ENCODE measurements at regions not wholly inside any gene's neighbourhood (a gene's known extent, or its start where the extent isn't known, plus 50 kb on each side); places are given as distances from the start of the nearest gene placed in this dataset.

- no peak for DNase-seq (ENCODE audit: low read depth in 2 of 3, low spot score in 2 of 3)
These were observed 280.9 kb downstream of the RPRM start for GRCh38 chr2:153197402-153198386.

GRCh38 chr2:153196378-153197058 lies 282.0 kb downstream of the RPRM start:
- DNase-seq (ENCODE audit: low read depth in 2 of 3, low spot score in 2 of 3) = no peak

- no peak for DNase-seq (ENCODE audit: low read depth in 2 of 3, low spot score in 2 of 3)
These were observed 283.2 kb downstream of the RPRM start for GRCh38 chr2:153195342-153195741.

- no peak for DNase-seq (ENCODE audit: low read depth in 2 of 3, low spot score in 2 of 3)
These were observed 289.3 kb downstream of the RPRM start for GRCh38 chr2:153189091-153189888.

GRCh38 chr2:153179808-153180207 lies 298.8 kb downstream of the RPRM start:
- no peak for DNase-seq (ENCODE audit: low read depth in 2 of 3, low spot score in 2 of 3)

GRCh38 chr2:153169609-153170008 lies 309.0 kb downstream of the RPRM start:
- DNase-seq (ENCODE audit: low read depth in 2 of 3, low spot score in 2 of 3) = no peak

GRCh38 chr2:153165021-153165420 lies 313.5 kb downstream of the RPRM start:
- DNase-seq (ENCODE audit: low read depth in 2 of 3, low spot score in 2 of 3) = no peak

- DNase-seq (ENCODE audit: low read depth in 2 of 3, low spot score in 2 of 3) = peak in 2 of 3 donors; percentile 8 to 50
These were observed 315.5 kb downstream of the RPRM start for GRCh38 chr2:153163055-153163454.

GRCh38 chr2:153156743-153157142 lies 321.8 kb downstream of the RPRM start:
- DNase-seq (ENCODE audit: low read depth in 2 of 3, low spot score in 2 of 3) = no peak

- DNase-seq (ENCODE audit: low read depth in 2 of 3, low spot score in 2 of 3) = no peak
These were observed 326.5 kb downstream of the RPRM start for GRCh38 chr2:153152036-153152435.

- DNase-seq (ENCODE audit: low read depth in 2 of 3, low spot score in 2 of 3) = no peak
These were observed 333.0 kb downstream of the RPRM start for GRCh38 chr2:153145470-153145978.

- DNase-seq (ENCODE audit: low read depth in 2 of 3, low spot score in 2 of 3) = no peak
These were observed 335.0 kb downstream of the RPRM start for GRCh38 chr2:153143540-153143939.

- DNase-seq (ENCODE audit: low read depth in 2 of 3, low spot score in 2 of 3) = no peak
These were observed 338.1 kb downstream of the RPRM start for GRCh38 chr2:153140498-153140897.

- no peak for DNase-seq (ENCODE audit: low read depth in 2 of 3, low spot score in 2 of 3)
These were observed 339.7 kb downstream of the RPRM start for GRCh38 chr2:153138651-153139375.

GRCh38 chr2:153136216-153136615 lies 342.3 kb downstream of the RPRM start:
- no peak for DNase-seq (ENCODE audit: low read depth in 2 of 3, low spot score in 2 of 3)

- DNase-seq (ENCODE audit: low read depth in 2 of 3, low spot score in 2 of 3) = no peak
These were observed 343.8 kb downstream of the RPRM start for GRCh38 chr2:153134725-153135124.

GRCh38 chr2:153133716-153134115 lies 344.8 kb downstream of the RPRM start:
- DNase-seq (ENCODE audit: low read depth in 2 of 3, low spot score in 2 of 3) = no peak

- DNase-seq (ENCODE audit: low read depth in 2 of 3, low spot score in 2 of 3) = no peak
These were observed 346.1 kb downstream of the RPRM start for GRCh38 chr2:153132418-153132817.

GRCh38 chr2:153115141-153115540 lies 363.4 kb downstream of the RPRM start:
- DNase-seq (ENCODE audit: low read depth in 2 of 3, low spot score in 2 of 3) = no peak

GRCh38 chr2:153110486-153110885 lies 368.1 kb downstream of the RPRM start:
- DNase-seq (ENCODE audit: low read depth in 2 of 3, low spot score in 2 of 3) = no peak

All from hematopoietic multipotent progenitor cell (in vitro differentiated cells).